OCI-LY3 (cell line): ENCODE measurements at regions not wholly inside any gene's neighbourhood (a gene's known extent, or its start where the extent isn't known, plus 50 kb on each side); places are given as distances from the start of the nearest gene placed in this dataset.

Experiments used
- H2AFZ ChIP-seq: fragments of 200-600, 300-600 bp; shearing (Covaris generic); 2 replicates; pipeline ENCODE4 v1.6.0; 2014; ENCODE audit warnings: antibody characterized with exemption, low read depth, low read length
- H3K27ac ChIP-seq: fragments of 200-600, 300-600 bp; sonication (generic); 2 replicates; pipeline ENCODE4 v1.5.1; 2014; ENCODE audit warnings: mild to moderate bottlenecking, low read length, moderate library complexity, mixed read lengths
- H3K27me3 ChIP-seq: fragments of 200-600, 300-600 bp; sonication (generic); 2 replicates; pipeline ENCODE4 v1.6.1; 2014; ENCODE audit warnings: low read depth, low read length, mixed read lengths
- H3K36me3 ChIP-seq: fragments of 200-600, 300-600 bp; sonication (generic); replicated peaks from 2 replicates; pipeline ENCODE3; 2014; ENCODE audit warnings: low read depth, low read length, mixed read lengths
- H3K4me1 ChIP-seq: fragments of 300-600, 200-600 bp; sonication (generic); 2 replicates; pipeline ENCODE4 v1.6.1; 2014; ENCODE audit warnings: low read length, mixed read lengths
- H3K4me2 ChIP-seq: fragments of 200-600, 300-600 bp; sonication (generic); 2 replicates; pipeline ENCODE4 v1.6.1; 2014; ENCODE audit warnings: low read length, mixed read lengths
- H3K4me3 ChIP-seq: fragments of 300-600, 200-600 bp; sonication (generic); 2 replicates; pipeline ENCODE4 v1.5.1; 2014; ENCODE audit warnings: antibody characterized with exemption, mild to moderate bottlenecking, low read length, moderate library complexity
- H3K79me2 ChIP-seq: fragments of 300-600, 200-600 bp; shearing (Covaris generic); 2 replicates; pipeline ENCODE4 v1.6.1; 2014; ENCODE audit warnings: mild to moderate bottlenecking, low read length, mixed read lengths
- H3K9ac ChIP-seq: fragments of 300-600, 200-600 bp; shearing (Covaris generic); 2 replicates; pipeline ENCODE4 v1.6.0; 2014; ENCODE audit warnings: mild to moderate bottlenecking, low read length, moderate library complexity
- H3K9me3 ChIP-seq: fragments of 200-600, 300-600 bp; shearing (Covaris generic); 2 replicates; pipeline ENCODE4 v1.6.1; 2014; ENCODE audit warnings: low read length, mixed read lengths; ENCODE audit not compliant: insufficient read depth
- H4K20me1 ChIP-seq: fragments of 200-600, 300-600 bp; sonication (generic); 2 replicates; pipeline ENCODE4 v1.6.1; 2016; ENCODE audit warnings: low read length, mixed read lengths; ENCODE audit not compliant: insufficient read depth
- EZH2phosphoT487 ChIP-seq: fragments of 200-600 bp; shearing (Covaris generic); IDR thresholded peaks from 2 replicates; pipeline ENCODE4 v1.6.1; 2018; ENCODE audit warnings: antibody characterized with exemption, mixed run types, low read depth
- TF ChIP-seq, protein P1 (sequence below): fragments of 200-600, 300-600 bp; sonication (generic); IDR thresholded peaks from 2 replicates; pipeline ENCODE4 v1.5.1; 2014; ENCODE audit warnings: antibody characterized with exemption, low read length, low read depth

DNA sequence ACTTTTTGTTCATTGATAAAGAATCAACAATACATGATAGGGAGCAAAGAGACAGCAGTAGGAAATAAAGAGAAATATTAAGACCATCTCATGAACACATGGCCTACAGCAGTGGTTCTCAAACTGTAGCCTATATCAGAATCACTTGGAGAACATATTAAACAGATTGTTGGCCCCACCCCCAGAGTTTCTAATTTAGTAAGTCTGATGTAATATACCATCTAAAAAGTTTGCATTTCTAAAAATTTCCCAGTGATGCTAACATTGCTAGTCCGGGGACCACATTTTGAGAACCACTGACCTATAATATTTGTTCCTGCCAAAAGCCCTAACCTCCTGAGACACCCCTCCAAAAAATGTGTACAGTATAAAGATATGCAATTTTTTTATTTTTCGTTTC, 306.2 kb upstream of the NREP start:
- Histone ChIP-seq H2AFZ (no peak overlapping the region; the same call in 1 of the 2 replicates), H3K27ac (no peak overlapping the region), H3K4me3 (no peak overlapping the region), H3K4me1 (peaks cover 16% of the 10 kb centered on the region), H3K27me3 (no peaks in the 10 kb centered on the region), H3K9ac (no peak overlapping the region), H3K4me2 (no peak overlapping the region), H3K79me2 (no peaks in the 10 kb centered on the region), H3K36me3 (no peaks in the 10 kb centered on the region), H4K20me1 (no peaks in the 10 kb centered on the region), H3K9me3 (no peaks in the 10 kb centered on the region)
- TF ChIP-seq EZH2phosphoT487 = no peak
- TF ChIP-seq, protein P1, sequence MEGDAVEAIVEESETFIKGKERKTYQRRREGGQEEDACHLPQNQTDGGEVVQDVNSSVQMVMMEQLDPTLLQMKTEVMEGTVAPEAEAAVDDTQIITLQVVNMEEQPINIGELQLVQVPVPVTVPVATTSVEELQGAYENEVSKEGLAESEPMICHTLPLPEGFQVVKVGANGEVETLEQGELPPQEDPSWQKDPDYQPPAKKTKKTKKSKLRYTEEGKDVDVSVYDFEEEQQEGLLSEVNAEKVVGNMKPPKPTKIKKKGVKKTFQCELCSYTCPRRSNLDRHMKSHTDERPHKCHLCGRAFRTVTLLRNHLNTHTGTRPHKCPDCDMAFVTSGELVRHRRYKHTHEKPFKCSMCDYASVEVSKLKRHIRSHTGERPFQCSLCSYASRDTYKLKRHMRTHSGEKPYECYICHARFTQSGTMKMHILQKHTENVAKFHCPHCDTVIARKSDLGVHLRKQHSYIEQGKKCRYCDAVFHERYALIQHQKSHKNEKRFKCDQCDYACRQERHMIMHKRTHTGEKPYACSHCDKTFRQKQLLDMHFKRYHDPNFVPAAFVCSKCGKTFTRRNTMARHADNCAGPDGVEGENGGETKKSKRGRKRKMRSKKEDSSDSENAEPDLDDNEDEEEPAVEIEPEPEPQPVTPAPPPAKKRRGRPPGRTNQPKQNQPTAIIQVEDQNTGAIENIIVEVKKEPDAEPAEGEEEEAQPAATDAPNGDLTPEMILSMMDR = no peak

DNA sequence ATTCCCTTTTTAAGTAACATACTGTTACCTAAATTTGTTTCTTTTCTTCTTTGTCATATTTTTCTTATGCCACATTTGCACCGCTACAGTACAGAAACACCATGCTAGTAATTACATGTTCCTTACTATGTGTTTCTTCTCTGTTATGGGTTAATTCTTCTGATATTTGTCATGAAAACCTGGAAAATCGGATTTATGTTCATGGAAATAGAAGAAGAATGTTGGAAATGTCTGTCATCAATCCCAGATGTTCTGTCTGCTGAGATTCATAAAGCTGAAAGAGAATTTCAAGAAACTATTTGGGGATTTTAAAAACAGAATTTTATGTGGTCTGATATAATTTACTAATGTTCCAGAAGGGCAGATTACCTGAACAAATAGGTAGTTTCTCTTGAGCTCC, 305.2 kb upstream of the NREP start:
- H3K9me3 ChIP-seq = no peaks in the 10 kb centered on the region
- no peaks in the 10 kb centered on the region for H3K27me3 ChIP-seq
- no peaks in the 10 kb centered on the region for H4K20me1 ChIP-seq
- no peaks in the 10 kb centered on the region for H3K79me2 ChIP-seq
- H3K4me2 ChIP-seq = no peak overlapping the region
- no peak overlapping the region for H3K27ac ChIP-seq
- H3K4me3 ChIP-seq = no peak overlapping the region
- no peak overlapping the region for H3K9ac ChIP-seq
- H2AFZ ChIP-seq = no peak overlapping the region
- peaks cover 16% of the 10 kb centered on the region for H3K4me1 ChIP-seq
- no peak for TF ChIP-seq EZH2phosphoT487
- TF ChIP-seq, protein P1 = no peak
- H3K36me3 ChIP-seq = no peaks in the 10 kb centered on the region

DNA sequence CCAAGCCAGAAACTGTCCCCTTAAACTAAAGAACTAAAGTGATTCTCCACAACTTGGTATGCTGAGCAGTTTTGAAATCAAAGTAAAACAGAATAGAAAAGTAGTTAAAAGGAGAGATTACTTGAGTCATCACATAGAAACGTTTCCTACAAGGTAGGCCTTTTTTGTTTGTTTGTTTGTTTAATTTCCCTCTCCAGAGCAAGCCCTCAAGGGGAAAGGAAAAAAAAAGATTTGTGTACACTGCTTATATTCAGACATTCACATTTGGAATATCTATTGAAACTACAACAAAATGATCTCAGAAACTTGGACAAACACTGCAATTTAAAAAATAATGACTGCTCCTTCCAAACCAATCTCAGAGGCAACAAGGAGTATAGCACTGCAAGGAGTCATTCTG, 304.7 kb upstream of the NREP start:
- Histone ChIP-seq H4K20me1 (no peaks in the 10 kb centered on the region), H3K27ac (no peak overlapping the region), H3K9ac (no peak overlapping the region), H3K9me3 (no peaks in the 10 kb centered on the region), H2AFZ (no peak overlapping the region), H3K4me3 (no peak overlapping the region), H3K79me2 (no peaks in the 10 kb centered on the region), H3K4me1 (peaks cover 16% of the 10 kb centered on the region), H3K4me2 (no peak overlapping the region), H3K36me3 (no peaks in the 10 kb centered on the region), H3K27me3 (no peaks in the 10 kb centered on the region)
- no peak for TF ChIP-seq EZH2phosphoT487
- TF ChIP-seq, protein P1 = no peak

DNA sequence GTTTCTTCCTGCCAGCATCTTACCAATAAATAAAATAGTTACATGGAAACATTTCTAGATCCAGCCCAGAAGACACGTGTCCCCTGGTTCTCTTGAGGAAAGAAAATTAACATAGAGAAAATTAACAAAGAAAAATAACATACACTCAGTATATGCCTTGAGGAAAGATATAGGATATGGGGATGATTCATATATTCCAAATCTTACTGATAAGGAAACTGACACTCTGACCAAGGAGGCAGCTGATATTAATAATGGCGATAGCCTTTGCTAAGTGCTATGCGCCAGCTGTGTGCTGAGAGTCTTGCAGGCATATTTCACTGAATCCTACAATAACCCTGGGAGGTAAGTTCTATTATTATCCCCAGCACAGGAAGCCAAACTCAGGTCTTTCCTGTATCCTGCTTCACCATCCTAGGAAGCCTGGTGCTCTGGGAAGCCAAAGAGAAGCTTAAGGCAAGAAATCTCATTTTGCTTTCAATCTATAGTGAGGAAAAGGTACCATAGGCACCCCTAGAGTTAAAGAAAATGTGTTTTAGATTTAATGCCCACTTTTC, 302.7 kb upstream of the NREP start:
- Histone ChIP-seq H3K27me3 (no peaks in the 10 kb centered on the region), H2AFZ (no peak overlapping the region), H3K4me2 (no peak overlapping the region), H4K20me1 (no peaks in the 10 kb centered on the region), H3K79me2 (no peaks in the 10 kb centered on the region), H3K4me1 (peaks cover 10% of the 10 kb centered on the region), H3K4me3 (no peak overlapping the region), H3K27ac (no peak overlapping the region), H3K9me3 (no peaks in the 10 kb centered on the region), H3K9ac (no peak overlapping the region), H3K36me3 (no peaks in the 10 kb centered on the region)
- no peak for TF ChIP-seq EZH2phosphoT487
- TF ChIP-seq, protein P1 = no peak
